Ishikawa (cell line): ENCODE measurements at regions not wholly inside any gene's neighbourhood (a gene's known extent, or its start where the extent isn't known, plus 50 kb on each side); places are given as distances from the start of the nearest gene placed in this dataset.

Source experiments
- CEBPB ChIP-seq: IDR thresholded peaks from 2 replicates; pipeline ENCODE4 v1.6.1; 2012
- EP300 ChIP-seq: IDR thresholded peaks from 2 replicates; pipeline ENCODE4 v1.6.1; 2012; ENCODE audit warnings: borderline replicate concordance
- FOXM1 ChIP-seq: IDR thresholded peaks from 2 replicates; pipeline ENCODE4 v1.6.1; 2012; ENCODE audit warnings: low read depth, borderline replicate concordance
- RAD21 ChIP-seq: IDR thresholded peaks from 2 replicates; pipeline ENCODE4 v1.6.1; 2012; ENCODE audit warnings: low read depth
- REST ChIP-seq: IDR thresholded peaks from 2 replicates; pipeline ENCODE4 v1.6.1; 2012; ENCODE audit warnings: low read depth, mild to moderate bottlenecking
- TAF1 ChIP-seq: IDR thresholded peaks from 2 replicates; pipeline ENCODE4 v1.6.1; 2012; ENCODE audit warnings: low read depth, mild to moderate bottlenecking
- TCF12 ChIP-seq: IDR thresholded peaks from 2 replicates; pipeline ENCODE4 v1.6.1; 2012; ENCODE audit warnings: low read depth
- USF1 ChIP-seq: IDR thresholded peaks from 2 replicates; pipeline ENCODE4 v1.6.1; 2012
- YY1 ChIP-seq: IDR thresholded peaks from 2 replicates; pipeline ENCODE4 v1.6.1; 2012; ENCODE audit warnings: low read depth
- ZBTB7A ChIP-seq: IDR thresholded peaks from 2 replicates; pipeline ENCODE4 v1.6.1; 2012; ENCODE audit warnings: low read depth

- TF ChIP-seq REST (no peak), EP300 (no peak), YY1 (no peak), TAF1 (no peak), USF1 (no peak), ZBTB7A (no peak), TCF12 (no peak), RAD21 (no peak), FOXM1 (no peak), CEBPB (no peak)
Observed at GRCh38 chr2:146950911-146951310, 893.9 kb upstream of the ACVR2A start.
